AG08396 (cell line): ENCODE measurements at regions not wholly inside any gene's neighbourhood (a gene's known extent, or its start where the extent isn't known, plus 50 kb on each side); places are given as distances from the start of the nearest gene placed in this dataset.
"Not testable (repeated sequence)": the region's sequence is repeated elsewhere in the genome, so short reads cannot be mapped to it uniquely, and the experiment has no call there.

Source experiments
- DNase-seq: peaks from one replicate; pipeline ENCODE4 v3.0.0; 2012; ENCODE audit warnings: low spot score, mixed read lengths

DNA sequence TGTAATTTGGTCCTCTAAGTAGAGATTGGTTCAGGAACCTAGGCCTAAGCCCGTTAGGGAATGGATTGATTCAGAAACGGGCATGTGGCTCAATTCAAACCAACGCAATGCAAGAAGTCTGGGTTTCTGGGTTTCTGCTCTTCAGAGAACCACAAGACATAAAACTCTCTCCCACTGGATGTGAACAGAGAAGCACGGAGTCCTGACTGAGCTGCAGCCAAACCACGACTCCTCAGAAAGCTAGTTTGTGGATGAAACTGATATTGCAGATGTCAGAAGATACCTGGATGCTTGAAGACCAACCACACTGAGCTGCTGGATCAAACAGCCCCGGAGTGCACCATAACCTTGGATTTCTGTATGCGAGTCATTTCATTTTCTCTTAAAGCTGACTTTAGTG lies 50.0 kb downstream of the SOD2 start:
- no peak for DNase-seq

DNA sequence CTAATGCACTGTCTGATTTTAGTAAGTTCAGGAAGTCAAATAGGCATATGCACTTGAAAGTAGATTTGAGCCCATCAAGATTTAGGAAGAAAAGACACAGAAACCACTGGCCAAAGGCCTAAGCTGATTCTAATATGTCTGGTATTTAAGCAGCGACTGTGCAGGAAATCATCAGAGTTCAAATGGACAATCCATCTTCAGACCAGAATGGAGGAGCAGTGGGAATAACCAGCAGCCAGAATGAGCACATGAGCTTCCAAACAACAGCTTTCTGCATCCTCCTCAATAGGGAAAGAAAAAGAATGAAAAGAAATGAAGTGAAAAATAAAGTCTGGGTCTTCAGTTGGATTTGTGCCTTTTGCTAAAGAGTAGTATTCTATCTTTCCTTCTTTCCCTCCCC lies 50.6 kb downstream of the SOD2 start:
- no peak for DNase-seq

DNA sequence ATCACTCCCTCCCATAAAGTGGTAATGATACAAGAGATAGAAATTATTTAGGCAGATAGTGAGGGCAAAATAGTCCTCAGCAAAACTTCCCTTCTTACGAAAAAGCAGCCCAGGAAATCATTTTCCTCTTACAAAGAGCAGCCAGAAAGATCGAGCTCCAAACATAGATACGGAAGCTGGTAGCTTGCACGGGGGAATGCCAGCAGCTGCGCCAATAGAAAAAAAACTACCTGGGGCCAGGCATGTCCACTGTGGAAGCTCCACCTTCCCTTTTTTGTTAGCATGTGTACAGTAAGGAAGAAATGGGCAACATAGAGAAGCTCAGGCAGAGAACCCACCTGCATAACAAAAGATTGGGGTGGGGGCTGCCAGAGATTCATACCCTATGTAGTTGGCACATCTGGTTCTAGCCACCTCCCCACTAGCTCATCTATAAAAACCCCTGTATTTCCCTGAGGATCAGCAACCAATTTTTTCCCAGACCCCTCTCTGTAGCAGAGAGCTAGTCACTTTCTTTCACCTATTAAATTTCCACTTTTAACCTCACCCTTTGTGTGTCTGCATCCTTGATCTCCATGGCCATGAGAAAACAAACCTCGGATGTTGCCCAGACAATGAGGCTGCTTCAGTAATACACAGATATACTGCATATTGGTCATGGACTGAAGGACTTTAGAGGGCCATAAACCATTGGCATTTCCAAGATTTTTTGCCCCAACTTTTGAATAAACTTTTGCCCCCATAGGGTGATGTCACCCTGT lies 52.1 kb downstream of the SOD2 start:
- no peak for DNase-seq

DNA sequence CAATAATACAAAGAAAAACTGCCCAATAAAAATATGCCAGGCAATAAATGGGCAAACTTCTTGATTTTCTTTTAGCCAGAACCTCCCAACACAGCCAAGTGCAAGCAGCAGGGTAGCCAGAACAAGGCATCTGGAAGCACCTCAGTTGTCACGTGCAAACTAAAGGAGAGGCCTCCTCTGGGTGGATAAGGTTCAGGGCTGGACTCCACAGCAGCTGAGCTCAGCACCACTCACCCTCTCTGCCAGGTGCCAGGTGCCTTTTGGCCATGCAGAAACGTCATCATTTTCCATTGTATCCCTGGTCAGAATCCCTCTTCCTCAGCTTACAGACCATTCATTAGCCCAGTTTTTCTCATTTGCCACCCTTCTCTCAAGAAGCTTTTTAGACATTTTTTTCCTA lies 52.7 kb downstream of the SOD2 start:
- DNase-seq: no peak

DNA sequence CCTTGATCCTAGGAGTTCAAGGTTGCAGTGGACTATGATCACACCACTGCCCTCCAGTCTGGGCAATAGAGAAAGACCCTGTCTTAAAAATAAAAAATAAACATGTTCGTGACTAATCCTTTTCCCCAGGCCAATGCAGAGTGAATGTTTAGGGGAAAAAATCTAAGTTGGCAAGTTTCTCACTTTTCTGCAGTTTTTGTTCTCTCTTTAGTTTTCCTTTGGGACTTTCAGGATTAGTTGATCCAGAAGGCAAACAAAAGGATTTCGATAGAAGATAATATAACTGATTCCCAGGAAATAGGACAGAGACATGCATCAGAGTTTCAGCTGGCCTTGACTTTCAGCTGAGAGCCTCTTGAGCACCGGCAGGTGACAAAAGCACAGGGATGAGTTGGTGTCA lies 53.3 kb downstream of the SOD2 start:
- no peak for DNase-seq

DNA sequence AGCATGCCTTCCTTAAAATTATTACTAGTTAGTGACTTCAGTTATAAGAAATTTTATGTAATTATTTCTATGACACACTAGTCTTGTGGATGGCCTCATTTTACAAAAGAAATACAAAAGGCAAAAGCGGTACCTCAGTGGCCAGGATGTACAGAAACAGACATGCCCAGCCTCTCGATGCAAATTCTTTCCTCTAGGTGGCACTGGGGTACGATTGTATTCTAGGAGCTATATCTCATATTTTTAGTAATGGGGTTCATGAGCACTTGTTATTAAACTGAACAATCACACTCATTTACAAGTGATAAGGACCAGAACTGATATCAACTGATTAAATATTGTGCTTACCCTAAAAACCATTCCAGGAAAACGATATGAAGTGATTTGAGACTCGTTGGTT lies 59.8 kb downstream of the SOD2 start:
- no peak for DNase-seq

DNA sequence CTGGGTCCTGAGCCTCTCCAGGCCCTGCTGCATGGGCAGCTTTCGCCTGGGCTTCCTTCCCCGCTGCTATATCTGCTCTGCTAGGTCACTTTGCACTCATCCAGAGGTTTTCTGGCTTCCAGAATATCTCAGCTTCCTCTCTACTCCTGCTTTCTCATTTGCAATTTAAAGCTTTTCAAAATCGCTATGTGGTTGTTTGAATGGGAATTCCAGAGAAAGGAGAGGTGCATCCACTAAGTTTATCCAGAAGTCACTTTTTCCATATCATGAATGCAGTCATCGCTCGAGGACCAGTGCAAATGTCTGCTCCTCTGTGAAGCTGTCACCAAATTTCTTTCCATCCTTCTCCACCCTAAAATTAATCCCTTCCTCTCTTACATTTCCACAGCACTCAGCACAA lies 61.2 kb downstream of the SOD2 start:
- no peak for DNase-seq

DNA sequence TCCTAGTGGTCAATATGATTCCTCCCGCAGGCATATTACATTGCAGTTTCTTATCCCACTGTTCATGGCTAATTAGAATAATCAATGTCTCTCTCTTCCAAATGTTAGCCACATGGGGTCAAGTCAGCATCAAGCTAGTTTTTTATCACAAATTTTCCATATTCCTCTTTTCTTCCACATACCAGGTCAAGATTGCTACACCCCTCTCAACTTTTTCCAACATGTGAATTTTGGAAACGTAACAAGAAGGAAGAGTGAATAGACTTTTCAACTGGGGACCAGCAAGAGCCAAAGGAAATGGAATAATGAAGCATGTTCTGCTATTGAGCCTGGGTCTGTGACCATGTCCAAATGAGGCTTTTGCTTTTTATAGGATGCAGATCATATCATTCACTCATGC lies 65.1 kb downstream of the SOD2 start:
- no peak for DNase-seq

DNA sequence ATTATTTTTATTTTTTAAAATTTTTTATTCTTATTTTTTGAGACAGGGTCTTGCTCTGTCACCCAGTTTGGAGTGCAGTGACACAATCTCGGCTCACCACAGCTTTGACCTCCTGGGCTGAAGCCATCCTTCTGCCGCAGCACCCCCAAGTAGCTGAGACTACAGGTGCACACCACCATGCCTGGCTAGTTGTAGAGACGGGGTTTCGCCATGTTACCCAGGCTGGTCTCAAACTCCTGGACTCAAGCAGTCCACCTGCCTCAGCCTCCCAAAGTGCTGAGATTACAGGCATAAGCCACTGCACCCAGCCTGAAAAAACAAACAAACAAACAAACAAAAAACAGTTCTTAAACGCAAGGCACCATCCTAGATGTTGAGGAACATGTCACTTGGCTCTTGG lies 66.5 kb downstream of the SOD2 start:
- not testable (repeated sequence) for DNase-seq

DNA sequence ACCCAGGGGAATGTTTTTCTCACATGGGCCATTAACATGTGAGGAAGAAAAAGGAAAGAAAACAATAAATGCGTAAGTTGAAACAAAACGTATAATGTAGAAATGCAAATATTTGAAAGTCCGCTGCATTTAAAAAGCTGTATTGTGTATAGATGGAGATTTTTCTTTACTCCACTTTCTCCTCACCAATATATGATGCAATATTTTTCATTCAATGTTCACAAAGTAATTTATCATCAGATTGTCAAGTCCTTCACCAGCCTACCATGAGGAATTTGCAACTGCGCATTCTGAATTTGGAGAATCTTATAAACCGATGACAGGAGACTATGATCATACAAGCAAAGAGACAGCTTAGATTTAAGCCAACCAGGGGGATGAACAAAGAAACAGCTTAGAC lies 69.9 kb downstream of the SOD2 start:
- DNase-seq: no peak

DNA sequence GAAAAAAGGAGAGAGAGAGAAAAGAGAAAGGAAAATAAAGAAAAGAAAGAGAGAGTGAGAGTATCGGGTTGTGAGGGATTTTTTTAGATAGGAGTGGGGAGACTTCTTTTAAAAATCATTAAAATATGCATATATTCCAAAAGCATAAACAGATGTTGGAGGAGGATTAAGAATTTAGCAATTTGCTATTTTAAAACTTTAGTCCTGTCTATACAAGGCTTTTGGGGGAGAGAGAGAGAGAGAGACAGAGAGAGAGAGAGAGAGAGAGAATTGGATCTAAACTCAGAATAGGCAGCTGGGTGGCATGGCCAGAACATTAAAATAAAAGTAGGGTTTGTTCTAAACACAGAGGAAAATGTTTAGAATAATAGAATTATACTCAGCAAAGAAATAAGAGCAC lies 72.1 kb downstream of the SOD2 start:
- no peak for DNase-seq

DNA sequence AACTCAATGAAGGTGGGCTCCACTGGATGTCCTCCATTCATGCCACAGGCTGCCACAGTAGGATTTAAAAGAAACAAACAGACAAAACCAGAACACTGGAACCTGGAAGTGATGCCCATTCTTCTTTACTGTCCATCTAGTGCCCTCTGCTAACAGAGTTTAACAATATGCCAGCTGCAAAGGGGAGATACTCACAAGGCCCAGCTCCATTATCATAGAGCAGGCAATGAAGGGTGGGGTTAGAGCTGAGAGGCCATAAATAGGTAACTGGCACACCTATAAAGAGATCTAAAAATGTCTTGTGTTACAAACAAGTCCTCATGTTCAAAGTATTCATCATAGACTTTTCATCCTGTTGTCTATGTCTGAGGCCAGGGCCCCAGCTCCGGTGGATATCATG lies 75.6 kb downstream of the SOD2 start:
- no peak for DNase-seq

DNA sequence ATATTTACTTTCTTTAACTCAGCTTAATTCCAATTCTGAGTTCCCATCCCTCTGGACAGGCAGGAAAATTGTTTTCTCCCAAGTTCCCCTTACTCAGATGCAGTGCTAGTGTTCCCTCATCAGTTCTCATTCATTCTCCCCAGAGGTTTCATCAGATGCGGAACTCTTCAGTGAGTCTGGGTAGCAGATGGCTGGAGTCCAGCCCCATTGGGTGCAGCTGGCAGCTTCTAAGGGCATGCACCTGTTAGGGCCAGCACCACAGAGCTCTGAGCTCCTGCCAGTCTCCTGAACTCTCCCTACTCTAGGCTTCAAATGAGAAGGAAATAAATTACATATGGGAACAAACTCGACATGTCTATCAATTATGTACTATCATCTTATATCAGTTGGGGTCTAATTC lies 76.6 kb downstream of the SOD2 start:
- DNase-seq: no peak

DNA sequence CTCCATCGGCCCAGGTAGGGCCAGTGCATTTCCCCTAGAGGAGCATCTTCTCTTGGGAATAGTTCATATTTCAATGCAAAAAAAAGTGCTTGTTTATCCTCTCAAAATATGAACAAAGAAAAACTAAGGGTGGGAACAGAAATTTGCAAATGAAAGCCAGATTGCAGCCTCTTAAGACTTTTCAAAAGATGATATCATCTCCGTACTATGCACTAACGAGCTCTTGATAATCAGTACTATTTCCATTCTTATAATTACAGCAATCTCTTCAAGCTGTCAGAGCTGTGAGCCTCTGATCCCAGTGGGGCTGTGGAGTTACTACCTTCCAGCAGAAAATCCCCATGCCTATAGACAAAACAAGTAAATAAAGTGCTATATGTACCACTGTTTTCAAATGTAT lies 77.1 kb downstream of the SOD2 start:
- DNase-seq: no peak

DNA sequence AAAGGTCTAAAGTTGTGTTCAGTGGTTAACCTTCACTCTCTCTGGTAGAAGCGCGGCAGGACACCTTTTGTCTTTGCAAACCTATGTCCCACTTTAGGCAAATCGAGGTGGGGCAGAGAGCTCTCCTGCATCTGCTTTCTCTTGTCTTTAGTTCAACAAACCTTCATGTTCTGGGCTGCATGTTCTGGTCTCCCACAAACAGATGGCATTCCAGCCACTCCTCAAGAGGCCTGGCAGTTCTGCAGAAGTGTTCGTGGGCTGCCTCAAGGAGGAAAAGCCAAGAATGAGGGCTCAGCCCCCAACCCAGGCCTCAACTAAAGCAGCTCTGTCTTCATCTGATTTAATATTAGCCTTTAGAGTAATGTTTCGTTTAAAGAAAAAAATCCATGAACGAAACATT lies 82.2 kb downstream of the SOD2 start:
- DNase-seq: no peak

DNA sequence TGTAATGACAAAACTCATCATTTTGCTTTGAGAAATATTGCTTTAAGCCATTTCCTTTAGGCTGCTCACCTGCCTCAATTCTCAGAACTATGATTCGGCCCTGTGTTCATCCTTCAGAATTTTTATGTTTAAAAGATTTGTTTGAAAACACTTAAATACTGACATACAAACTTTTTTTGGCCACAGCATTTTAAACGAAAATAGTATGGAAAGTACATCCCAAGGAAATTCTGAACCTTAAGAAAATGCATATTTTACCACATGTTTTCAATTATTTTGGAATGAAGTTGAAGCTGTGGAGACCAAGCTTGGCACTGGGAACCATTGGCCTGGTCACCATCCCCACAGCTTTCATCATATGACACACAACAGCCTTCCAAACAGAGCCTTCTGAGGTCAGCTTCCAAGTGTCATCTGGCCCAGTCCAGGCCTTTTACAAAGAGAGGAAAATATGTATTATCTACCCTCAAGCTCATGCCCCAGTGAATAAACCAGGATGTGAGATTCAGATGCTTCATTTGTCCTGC lies 83.3 kb downstream of the SOD2 start:
- DNase-seq: peak; percentile 23

DNA sequence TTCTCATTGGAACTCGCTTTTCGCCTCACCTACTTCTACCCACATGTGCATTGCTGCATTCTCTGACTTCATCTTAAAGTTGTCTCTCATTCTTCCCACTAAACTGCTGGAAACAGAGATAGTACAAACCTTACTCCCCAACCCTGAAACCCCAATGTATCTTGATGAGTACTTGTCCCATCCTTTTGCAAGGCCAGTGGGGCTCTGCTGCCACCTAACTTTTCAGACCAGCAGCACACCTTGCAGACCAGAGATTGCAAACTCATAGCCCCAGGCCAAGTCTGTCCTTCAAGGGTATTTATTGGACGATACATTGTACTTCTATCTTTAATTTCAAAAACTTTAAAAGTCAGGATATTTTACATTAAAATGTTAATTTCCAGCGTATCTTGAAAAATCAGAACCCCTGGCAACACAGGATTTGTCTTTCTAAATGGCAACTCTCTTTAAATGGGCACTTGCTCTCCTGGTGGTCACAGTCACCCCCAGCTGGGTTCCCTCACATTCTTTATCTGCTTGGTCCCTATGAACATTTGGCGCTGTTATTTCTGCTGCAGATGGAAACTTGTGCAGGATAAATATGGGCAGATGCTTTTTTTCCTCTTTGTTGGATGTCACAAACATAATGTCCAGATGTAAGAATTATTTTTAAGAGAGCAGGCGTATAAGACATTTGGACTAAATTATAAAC lies 83.9 kb downstream of the SOD2 start:
- DNase-seq: peak; percentile 43

DNA sequence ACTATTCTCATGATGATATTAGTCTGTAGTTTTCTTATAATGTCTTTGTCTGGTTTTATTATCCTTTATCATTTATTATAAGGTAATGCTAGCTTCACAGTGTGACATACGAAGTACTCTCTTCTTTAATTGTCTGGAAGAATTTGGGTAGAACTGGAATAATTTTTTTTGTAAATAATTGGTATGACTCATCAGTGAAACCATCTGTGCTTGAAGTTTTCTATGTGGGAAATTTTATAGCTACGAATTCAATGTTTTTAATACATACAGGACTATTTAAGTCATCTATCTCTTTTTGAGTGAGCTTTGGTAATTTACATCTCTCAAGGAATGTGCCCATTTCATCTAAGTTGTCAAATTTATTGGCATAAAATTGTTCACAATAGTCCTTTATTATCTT lies 86.3 kb downstream of the SOD2 start:
- no peak for DNase-seq

DNA sequence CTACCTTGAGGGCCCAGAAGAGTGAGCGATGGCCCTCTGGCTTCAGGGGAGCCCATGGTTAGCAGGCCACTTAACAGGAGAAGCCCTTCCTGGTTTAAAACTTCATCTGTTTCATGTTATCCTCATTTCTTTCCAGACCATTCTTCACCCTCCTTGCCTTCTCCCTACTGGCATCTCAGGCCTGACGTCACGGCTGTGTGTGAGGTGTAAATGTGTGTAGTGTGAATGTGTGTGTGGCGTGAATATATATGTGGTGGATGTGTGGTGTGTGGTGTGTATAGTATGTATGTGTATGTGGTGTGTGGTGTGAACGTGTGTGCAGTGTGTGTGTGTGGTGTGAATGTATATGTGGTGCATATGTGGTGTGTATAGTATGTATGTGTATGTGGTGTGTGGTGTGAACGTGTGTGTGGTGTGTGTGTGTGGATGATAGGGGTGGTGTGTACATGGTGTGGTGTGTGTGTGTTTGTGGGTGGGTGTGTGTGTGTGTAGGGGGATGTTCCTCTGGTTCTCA lies 88.5 kb downstream of the SOD2 start:
- DNase-seq: no peak

DNA sequence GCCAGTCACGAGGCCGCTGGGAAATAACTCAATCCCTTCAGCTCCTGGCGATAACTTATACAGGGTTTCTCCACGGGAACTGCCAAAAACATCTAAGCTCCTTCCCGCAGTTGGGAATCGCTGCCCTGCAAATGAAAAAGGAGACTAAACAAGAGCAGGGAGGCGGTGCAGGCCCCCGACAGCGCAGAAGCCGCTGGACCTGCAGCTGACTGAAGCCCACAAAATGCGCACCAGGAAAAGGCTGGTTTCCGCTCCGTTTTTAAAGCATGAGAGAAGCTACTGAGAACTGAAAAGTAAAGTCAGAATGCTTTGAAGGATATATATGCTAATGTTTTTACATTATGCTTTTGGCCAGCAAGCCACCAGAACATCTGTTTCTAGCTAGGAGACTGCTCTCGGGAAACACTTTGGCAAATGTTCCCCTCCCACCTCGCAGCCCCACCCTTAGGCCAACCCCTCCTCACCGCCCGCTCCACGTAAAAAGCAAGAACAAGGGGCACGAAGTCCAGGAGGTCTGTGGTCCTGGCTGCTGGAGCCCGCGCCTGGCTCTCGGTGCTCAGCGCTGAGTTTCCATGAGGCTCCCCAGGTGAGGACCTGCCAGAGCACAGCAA lies 90.5 kb downstream of the SOD2 start:
- no peak for DNase-seq

DNA sequence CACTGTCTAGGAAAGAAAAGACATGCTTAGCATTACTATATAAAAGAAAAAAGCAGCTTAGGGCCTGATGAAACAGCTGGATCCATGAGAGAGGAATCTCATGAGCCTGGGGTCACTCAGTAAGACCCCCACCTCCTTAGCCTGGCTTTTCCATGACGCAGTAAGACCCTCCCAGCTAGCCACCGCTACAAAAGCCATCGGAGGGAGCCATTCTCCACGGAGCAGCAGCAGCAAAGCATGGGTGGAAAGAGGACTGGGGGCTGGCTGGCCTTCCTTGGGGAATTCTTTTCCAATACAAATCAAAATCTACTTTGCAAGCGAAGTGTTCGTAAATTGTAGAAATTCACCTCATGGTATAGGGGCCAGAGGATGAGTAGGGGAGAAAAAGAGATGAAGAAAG lies 91.8 kb downstream of the SOD2 start:
- DNase-seq: no peak

DNA sequence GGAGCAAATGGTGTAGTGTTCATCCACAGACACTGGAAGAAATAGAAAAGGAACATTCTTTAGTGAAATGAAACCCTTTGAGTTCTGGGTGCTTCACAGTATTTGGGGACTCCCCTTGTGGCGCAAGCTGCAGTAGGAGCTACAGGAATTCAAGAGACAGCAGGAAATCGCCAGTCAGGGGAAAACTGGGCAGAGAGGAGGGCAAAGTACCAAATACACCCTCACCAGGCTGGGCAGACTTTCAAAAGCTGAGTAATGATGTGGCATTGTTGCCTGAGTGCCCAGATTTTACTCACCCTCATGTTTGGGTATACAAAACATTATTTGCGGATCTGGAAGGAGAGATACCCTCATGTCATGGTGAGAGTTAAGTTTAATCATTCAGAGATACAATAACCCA lies 97.9 kb downstream of the SOD2 start:
- peak; percentile 30 for DNase-seq

DNA sequence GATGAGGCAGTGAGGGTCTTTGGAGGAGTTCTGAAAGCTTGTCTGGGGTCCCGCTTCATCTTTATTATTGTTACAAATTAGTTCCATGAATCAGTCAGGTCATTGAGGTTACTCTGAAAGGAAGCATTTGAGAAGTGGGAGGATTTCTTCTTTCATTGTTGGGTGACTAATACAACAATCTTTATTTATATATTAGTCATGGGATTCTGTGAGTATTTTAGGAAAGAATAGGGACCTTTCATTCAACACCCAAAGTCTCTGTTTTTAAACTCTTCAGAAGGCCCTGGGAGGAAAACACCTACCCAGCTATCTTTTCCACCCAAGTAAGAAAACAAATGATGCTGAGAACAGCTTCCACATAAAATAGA lies 98.3 kb downstream of the SOD2 start:
- peak; percentile 54 for DNase-seq
